ENCODE measurements at regions not wholly inside any gene's neighbourhood (a gene's known extent, or its start where the extent isn't known, plus 50 kb on each side); places are given as distances from the start of the nearest gene placed in this dataset.

DNA sequence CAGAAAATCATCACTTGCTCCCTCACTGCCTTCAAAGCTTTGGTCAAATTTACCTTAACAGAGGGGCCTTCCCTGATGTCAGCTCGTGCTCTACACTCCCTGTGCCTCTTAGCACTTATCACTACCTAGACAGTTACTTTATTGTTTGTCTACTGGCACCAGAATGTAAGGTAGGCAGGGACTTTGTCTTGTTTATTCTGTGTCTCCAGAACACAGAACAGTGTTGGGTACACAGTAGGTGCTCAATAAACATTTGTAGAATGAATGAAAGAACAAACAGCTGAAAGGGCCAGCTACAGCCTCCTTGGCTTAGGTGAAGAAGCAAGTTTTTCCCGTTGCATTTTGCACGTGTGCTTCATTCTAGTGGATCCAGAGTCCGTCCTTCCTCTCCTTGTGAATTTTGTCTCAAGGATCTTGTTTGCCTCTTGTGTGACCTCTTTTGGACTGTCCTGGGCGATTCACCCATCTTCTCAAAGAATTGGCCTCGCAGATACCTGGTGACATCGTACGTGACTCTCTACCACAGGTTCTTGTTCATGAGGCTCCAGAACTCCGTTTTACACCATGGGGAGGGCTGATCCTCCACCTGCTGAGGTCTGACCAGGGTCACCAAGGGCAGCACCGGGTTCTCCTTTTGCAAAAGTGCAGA, 84.2 kb upstream of the ARMC2 start:
- WGBS, 2 donors: 91 to 92% methylated on average over 10 of the region's 10 CpGs
- no peak overlapping the region for H3K4me3 ChIP-seq (ENCODE audit: low read depth, poor library complexity, severe bottlenecking)
- intact Hi-C loops (cut with DNase I; ENCODE audit: low total_unique reads): no loop called here
- TF ChIP-seq, protein P1, sequence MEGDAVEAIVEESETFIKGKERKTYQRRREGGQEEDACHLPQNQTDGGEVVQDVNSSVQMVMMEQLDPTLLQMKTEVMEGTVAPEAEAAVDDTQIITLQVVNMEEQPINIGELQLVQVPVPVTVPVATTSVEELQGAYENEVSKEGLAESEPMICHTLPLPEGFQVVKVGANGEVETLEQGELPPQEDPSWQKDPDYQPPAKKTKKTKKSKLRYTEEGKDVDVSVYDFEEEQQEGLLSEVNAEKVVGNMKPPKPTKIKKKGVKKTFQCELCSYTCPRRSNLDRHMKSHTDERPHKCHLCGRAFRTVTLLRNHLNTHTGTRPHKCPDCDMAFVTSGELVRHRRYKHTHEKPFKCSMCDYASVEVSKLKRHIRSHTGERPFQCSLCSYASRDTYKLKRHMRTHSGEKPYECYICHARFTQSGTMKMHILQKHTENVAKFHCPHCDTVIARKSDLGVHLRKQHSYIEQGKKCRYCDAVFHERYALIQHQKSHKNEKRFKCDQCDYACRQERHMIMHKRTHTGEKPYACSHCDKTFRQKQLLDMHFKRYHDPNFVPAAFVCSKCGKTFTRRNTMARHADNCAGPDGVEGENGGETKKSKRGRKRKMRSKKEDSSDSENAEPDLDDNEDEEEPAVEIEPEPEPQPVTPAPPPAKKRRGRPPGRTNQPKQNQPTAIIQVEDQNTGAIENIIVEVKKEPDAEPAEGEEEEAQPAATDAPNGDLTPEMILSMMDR (IDR thresholded peaks at IDR 0.05): no peak
- no peak for TF ChIP-seq POLR2A (IDR thresholded peaks at IDR 0.05)
- peak in 1 of 2 donors; percentile 28 for DNase-seq (ENCODE audit: low spot score in 2 of 2)

DNA sequence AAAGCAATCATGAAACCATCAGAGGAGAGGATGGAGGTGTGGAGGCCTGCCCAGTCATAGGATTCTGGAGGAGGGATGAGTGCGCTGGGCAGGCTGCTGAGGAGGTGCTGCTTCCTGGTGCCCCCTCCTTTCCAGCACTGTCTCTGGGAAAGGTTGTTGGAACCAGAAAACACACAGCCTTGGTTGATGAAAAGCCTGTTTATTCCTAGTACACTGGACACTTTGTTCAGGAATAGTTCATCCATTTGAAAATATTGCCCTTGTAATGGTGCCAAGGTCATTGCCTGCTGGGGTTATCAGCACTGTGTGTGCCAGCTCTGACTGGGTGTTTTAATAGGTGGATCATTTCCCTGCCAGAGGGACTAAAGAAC, 83.7 kb upstream of the ARMC2 start:
- intact Hi-C loops (cut with DNase I; ENCODE audit: low total_unique reads): no loop called here
- TF ChIP-seq, protein P1 (IDR thresholded peaks at IDR 0.05): no peak
- no peak for TF ChIP-seq POLR2A (IDR thresholded peaks at IDR 0.05)
- H3K4me3 ChIP-seq (ENCODE audit: low read depth, poor library complexity, severe bottlenecking): no peak overlapping the region
- 93 to 100% methylated on average over 1 of the region's 1 CpG for WGBS, 2 donors
- DNase-seq (ENCODE audit: low spot score in 2 of 2): peak in 1 of 2 donors; percentile 14

DNA sequence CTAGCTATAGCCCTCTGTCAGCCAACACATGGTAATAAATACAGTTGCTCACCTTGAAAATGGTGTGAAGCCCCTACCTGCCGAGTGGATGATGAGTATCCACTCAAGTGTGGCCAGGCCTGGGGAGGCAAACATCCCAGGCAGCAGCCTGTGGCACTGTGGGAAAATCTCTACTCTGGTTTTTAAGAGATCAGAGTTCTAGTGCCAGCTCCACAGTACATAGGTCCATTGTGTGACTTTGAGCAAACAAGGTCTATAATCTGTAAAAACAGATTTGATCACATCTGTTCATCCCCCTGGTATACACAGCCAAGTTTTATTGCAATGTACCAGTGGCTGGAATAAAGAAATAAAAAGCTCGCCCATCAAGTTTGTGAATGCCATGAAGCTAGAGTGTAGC, 82.7 kb upstream of the ARMC2 start:
- intact Hi-C loops (cut with DNase I; ENCODE audit: low total_unique reads): no loop called here
- no peak overlapping the region for H3K4me3 ChIP-seq (ENCODE audit: low read depth, poor library complexity, severe bottlenecking)
- 96 to 100% methylated on average over 2 of the region's 2 CpGs for WGBS, 2 donors
- no peak for TF ChIP-seq POLR2A (IDR thresholded peaks at IDR 0.05)
- TF ChIP-seq, protein P1 (IDR thresholded peaks at IDR 0.05): no peak
- DNase-seq (ENCODE audit: low spot score in 2 of 2): no peak

DNA sequence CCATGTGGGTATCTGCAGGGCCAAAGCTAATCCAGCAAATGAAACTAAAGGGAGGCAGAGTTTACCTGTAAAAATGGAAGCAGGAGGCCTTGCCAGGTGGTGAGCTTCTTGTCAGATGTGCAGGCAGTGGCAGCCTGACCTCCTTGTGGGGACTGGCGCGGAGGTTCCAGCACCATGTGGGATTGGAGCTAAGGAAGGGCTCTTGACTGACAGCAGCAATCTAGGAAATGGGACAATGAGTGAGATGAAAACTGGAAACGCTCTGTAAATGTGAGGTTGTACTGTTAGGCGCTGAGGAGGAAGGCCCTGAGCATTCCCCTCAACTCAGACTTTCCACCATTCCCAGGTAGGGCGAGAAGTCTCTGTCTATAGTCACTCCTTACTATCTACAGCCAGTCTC, 81.8 kb upstream of the ARMC2 start:
- intact Hi-C loops (cut with DNase I; ENCODE audit: low total_unique reads): no loop called here
- TF ChIP-seq, protein P1 (IDR thresholded peaks at IDR 0.05): no peak
- no peak for TF ChIP-seq POLR2A (IDR thresholded peaks at IDR 0.05)
- 93 to 94% methylated on average over 5 of the region's 5 CpGs for WGBS, 2 donors
- DNase-seq (ENCODE audit: low spot score in 2 of 2): peak in 1 of 2 donors; percentile 58
- H3K4me3 ChIP-seq (ENCODE audit: low read depth, poor library complexity, severe bottlenecking): no peak overlapping the region

DNA sequence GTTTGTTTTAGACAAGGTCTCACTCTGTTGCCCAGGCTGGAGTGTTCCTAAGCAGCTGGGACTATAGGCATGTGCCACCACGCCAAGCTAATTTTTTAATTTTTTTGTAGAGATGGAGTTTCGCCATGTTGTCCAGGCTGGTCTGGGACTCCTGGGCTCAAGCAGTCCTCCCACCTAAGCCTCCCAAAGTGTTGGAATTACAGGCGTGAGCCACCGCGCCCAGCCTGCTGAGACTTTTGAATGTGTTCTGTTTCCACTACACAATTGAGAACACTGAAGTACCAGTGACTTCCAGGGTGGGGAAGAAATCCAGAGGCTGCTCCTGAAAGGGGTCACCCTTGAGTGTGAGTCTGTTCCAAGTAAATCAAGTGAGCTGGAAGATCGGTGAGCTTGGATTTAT, 81.3 kb upstream of the ARMC2 start:
- intact Hi-C loops (cut with DNase I; ENCODE audit: low total_unique reads): no loop called here
- peak in 1 of 2 donors; percentile 72 for DNase-seq (ENCODE audit: low spot score in 2 of 2)
- no peak overlapping the region for H3K4me3 ChIP-seq (ENCODE audit: low read depth, poor library complexity, severe bottlenecking)
- 92 to 93% methylated on average over 6 of the region's 6 CpGs for WGBS, 2 donors
- TF ChIP-seq POLR2A (IDR thresholded peaks at IDR 0.05): no peak
- TF ChIP-seq, protein P1 (IDR thresholded peaks at IDR 0.05): no peak

Measured in lower leg skin (tissue), 4 donors.